ENCODE measurements at regions not wholly inside any gene's neighbourhood (a gene's known extent, or its start where the extent isn't known, plus 50 kb on each side); places are given as distances from the start of the nearest gene placed in this dataset.

GRCh38 chr9:90103771-90104170 is 499.0 kb downstream of the GADD45G start:
- no peak overlapping the region for H3K4me3 ChIP-seq
- TF ChIP-seq POLR2A (IDR thresholded peaks at IDR 0.05) = no peak
- TF ChIP-seq, protein P1, sequence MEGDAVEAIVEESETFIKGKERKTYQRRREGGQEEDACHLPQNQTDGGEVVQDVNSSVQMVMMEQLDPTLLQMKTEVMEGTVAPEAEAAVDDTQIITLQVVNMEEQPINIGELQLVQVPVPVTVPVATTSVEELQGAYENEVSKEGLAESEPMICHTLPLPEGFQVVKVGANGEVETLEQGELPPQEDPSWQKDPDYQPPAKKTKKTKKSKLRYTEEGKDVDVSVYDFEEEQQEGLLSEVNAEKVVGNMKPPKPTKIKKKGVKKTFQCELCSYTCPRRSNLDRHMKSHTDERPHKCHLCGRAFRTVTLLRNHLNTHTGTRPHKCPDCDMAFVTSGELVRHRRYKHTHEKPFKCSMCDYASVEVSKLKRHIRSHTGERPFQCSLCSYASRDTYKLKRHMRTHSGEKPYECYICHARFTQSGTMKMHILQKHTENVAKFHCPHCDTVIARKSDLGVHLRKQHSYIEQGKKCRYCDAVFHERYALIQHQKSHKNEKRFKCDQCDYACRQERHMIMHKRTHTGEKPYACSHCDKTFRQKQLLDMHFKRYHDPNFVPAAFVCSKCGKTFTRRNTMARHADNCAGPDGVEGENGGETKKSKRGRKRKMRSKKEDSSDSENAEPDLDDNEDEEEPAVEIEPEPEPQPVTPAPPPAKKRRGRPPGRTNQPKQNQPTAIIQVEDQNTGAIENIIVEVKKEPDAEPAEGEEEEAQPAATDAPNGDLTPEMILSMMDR (IDR thresholded peaks at IDR 0.05) = no peak
- intact Hi-C loops (cut with DNase I) = loop anchor here in 1 of 2 donors (5.0 kb wide), 1 partner anchor 296 kb away; no protein-coding TSS in a partner anchor
- DNase-seq = no peak
- peak overlapping the region in 1 of 5 donors; percentile 21 for H3K27ac ChIP-seq
- H3K27me3 ChIP-seq = no peaks in the 10 kb centered on the region
- H3K9me3 ChIP-seq (replicated peaks in 1 of 3) = no peaks in the 10 kb centered on the region
- no peaks in the 10 kb centered on the region for H3K36me3 ChIP-seq (replicated peaks in 1 of 2)
- H3K4me1 ChIP-seq (replicated peaks in 1 of 2) = peaks cover 27 to 31% of the 10 kb centered on the region in 2 donors

- no peaks in the 10 kb centered on the region for H3K27me3 ChIP-seq
- no peak for DNase-seq
- no peaks in the 10 kb centered on the region for H3K9me3 ChIP-seq (replicated peaks in 1 of 3)
- no peaks in the 10 kb centered on the region for H3K36me3 ChIP-seq (replicated peaks in 1 of 2)
- peaks cover 24% of the 10 kb centered on the region in 2 donors for H3K4me1 ChIP-seq (replicated peaks in 1 of 2)
- H3K4me3 ChIP-seq = no peak overlapping the region
- TF ChIP-seq, protein P1 (IDR thresholded peaks at IDR 0.05) = no peak
- TF ChIP-seq POLR2A (IDR thresholded peaks at IDR 0.05) = no peak
- H3K27ac ChIP-seq = no peak overlapping the region
- intact Hi-C loops (cut with DNase I) = no loop called here
- 29 to 64% (median 56%) methylated on average over 1 of the region's 1 CpG for WGBS, 4 donors
Observed at GRCh38 chr9:90105773-90106172, 501.0 kb downstream of the GADD45G start.

GRCh38 chr9:90107040-90107725 is 502.4 kb downstream of the GADD45G start:
- H3K36me3 ChIP-seq (replicated peaks in 1 of 2) = no peaks in the 10 kb centered on the region
- no peaks in the 10 kb centered on the region for H3K27me3 ChIP-seq
- peak; percentile 68 to 92 (median 81) for DNase-seq
- peak overlapping the region in 4 of 5 donors; percentile 22 to 62 (median 48) for H3K27ac ChIP-seq
- H3K4me1 ChIP-seq (replicated peaks in 1 of 2) = peaks cover 21 to 24% of the 10 kb centered on the region in 2 donors
- WGBS, 4 donors = 18 to 25% (median 20%) methylated on average over 4 of the region's 4 CpGs
- TF ChIP-seq POLR2A (IDR thresholded peaks at IDR 0.05) = no peak
- TF ChIP-seq, protein P1 (IDR thresholded peaks at IDR 0.05) = no peak
- intact Hi-C loops (cut with DNase I) = no loop called here
- H3K4me3 ChIP-seq = no peak overlapping the region
- no peaks in the 10 kb centered on the region for H3K9me3 ChIP-seq (replicated peaks in 1 of 3)

- TF ChIP-seq, protein P1 (IDR thresholded peaks at IDR 0.05) = no peak
- no peak for TF ChIP-seq POLR2A (IDR thresholded peaks at IDR 0.05)
- Histone ChIP-seq H3K27ac (peak overlapping the region in 3 of 5 donors; percentile 22 to 48 (median 47)), H3K36me3 (replicated peaks in 1 of 2) (no peaks in the 10 kb centered on the region), H3K27me3 (no peaks in the 10 kb centered on the region), H3K4me1 (replicated peaks in 1 of 2) (peaks cover 18 to 24% of the 10 kb centered on the region in 2 donors), H3K4me3 (no peak overlapping the region), H3K9me3 (replicated peaks in 1 of 3) (no peaks in the 10 kb centered on the region)
- intact Hi-C loops (cut with DNase I) = no loop called here
- WGBS, 4 donors = 68 to 78% (median 73%) methylated on average over 7 of the region's 7 CpGs
- DNase-seq = no peak
Observed at GRCh38 chr9:90107726-90108655, 503.2 kb downstream of the GADD45G start.
